ENCODE measurements at regions not wholly inside any gene's neighbourhood (a gene's known extent, or its start where the extent isn't known, plus 50 kb on each side); places are given as distances from the start of the nearest gene placed in this dataset.

GRCh38 chr3:13222891-13223573 lies 149.8 kb upstream of the IQSEC1 start:
- no peak for DNase-seq (ENCODE audit: low read depth in 1 of 2, low spot score in 1 of 2)
- no peaks in the 10 kb centered on the region for H3K27me3 ChIP-seq (ENCODE audit: insufficient read depth, poor library complexity, severe bottlenecking)
- TF ChIP-seq SPI1 (IDR thresholded peaks at IDR 0.05; ENCODE audit: borderline replicate concordance, low read depth) (no peak), REST (IDR thresholded peaks at IDR 0.05; ENCODE audit: insufficient replicate concordance, low read depth) (no peak), GABPA (IDR thresholded peaks at IDR 0.05; ENCODE audit: low read depth) (no peak), CTCF (IDR thresholded peaks at IDR 0.05; ENCODE audit: insufficient read depth, low read length) (no peak), POLR2AphosphoS5 (IDR thresholded peaks at IDR 0.05; ENCODE audit: low read depth) (no peak)
- H3K27ac ChIP-seq (replicated peaks), result no peak overlapping the region
- H3K4me3 ChIP-seq (replicated peaks; ENCODE audit: insufficient read depth, low read length), result no peak overlapping the region

GRCh38 chr3:13222131-13222530 lies 148.9 kb upstream of the IQSEC1 start:
- TF ChIP-seq POLR2AphosphoS5 (IDR thresholded peaks at IDR 0.05; ENCODE audit: low read depth) (no peak), CTCF (IDR thresholded peaks at IDR 0.05; ENCODE audit: insufficient read depth, low read length) (no peak), SPI1 (IDR thresholded peaks at IDR 0.05; ENCODE audit: borderline replicate concordance, low read depth) (no peak), REST (IDR thresholded peaks at IDR 0.05; ENCODE audit: insufficient replicate concordance, low read depth) (no peak), GABPA (IDR thresholded peaks at IDR 0.05; ENCODE audit: low read depth) (no peak)
- no peak overlapping the region for H3K4me3 ChIP-seq (replicated peaks; ENCODE audit: insufficient read depth, low read length)
- H3K27me3 ChIP-seq (ENCODE audit: insufficient read depth, poor library complexity, severe bottlenecking), result no peaks in the 10 kb centered on the region
- DNase-seq (ENCODE audit: low read depth in 1 of 2, low spot score in 1 of 2), result no peak
- no peak overlapping the region for H3K27ac ChIP-seq (replicated peaks)

GRCh38 chr3:13221491-13222061 lies 148.3 kb upstream of the IQSEC1 start:
- no peak for TF ChIP-seq GABPA (IDR thresholded peaks at IDR 0.05; ENCODE audit: low read depth)
- TF ChIP-seq POLR2AphosphoS5 (IDR thresholded peaks at IDR 0.05; ENCODE audit: low read depth), result no peak
- no peak for TF ChIP-seq REST (IDR thresholded peaks at IDR 0.05; ENCODE audit: insufficient replicate concordance, low read depth)
- no peak for TF ChIP-seq SPI1 (IDR thresholded peaks at IDR 0.05; ENCODE audit: borderline replicate concordance, low read depth)
- TF ChIP-seq CTCF (IDR thresholded peaks at IDR 0.05; ENCODE audit: insufficient read depth, low read length), result no peak
- Histone ChIP-seq H3K4me3 (replicated peaks; ENCODE audit: insufficient read depth, low read length) (no peak overlapping the region), H3K27ac (replicated peaks) (no peak overlapping the region), H3K27me3 (ENCODE audit: insufficient read depth, poor library complexity, severe bottlenecking) (no peaks in the 10 kb centered on the region)
- DNase-seq (ENCODE audit: low read depth in 1 of 2, low spot score in 1 of 2), result no peak

Measured in HL-60 (cell line).